22Rv1 (cell line): ENCODE measurements at regions not wholly inside any gene's neighbourhood (a gene's known extent, or its start where the extent isn't known, plus 50 kb on each side); places are given as distances from the start of the nearest gene placed in this dataset.

Experiments used
- ZFX ChIP-seq: fragments of 450-650 bp; IDR thresholded peaks from 2 replicates; pipeline ENCODE4 v1.6.1; 2017; ENCODE audit warnings: antibody characterized with exemption, borderline replicate concordance
- TF ChIP-seq, protein P1 (sequence below): fragments of 450-650 bp; IDR thresholded peaks from 2 replicates; pipeline ENCODE4 v1.5.1; 2017; ENCODE audit warnings: mild to moderate bottlenecking

DNA sequence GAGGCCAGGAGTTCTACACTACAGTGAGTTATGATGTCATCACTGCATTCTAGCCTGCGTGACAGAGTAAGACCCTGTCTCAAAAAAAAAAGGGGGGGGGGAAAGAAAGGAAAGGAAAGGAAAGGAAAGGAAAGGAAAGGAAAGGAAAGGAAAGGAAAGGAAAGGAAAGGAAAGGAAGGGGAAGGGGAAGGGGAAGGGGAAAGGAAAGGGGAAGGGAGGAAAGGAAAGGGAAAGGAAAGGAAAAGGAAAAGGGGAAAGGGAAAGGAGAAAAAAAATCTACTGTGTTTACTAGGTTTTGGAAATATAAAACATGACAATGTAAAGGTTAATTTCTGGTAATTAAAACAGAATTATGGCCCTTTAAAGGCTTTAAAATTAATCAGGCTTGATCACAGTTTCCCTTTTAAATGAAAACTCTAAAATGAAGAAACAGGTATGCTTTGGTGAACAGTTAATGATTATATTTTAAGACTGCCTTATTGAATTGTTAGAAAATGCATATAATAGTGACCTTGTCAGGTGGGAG is 131.9 kb upstream of the POU5F2 start:
- TF ChIP-seq, protein P1, sequence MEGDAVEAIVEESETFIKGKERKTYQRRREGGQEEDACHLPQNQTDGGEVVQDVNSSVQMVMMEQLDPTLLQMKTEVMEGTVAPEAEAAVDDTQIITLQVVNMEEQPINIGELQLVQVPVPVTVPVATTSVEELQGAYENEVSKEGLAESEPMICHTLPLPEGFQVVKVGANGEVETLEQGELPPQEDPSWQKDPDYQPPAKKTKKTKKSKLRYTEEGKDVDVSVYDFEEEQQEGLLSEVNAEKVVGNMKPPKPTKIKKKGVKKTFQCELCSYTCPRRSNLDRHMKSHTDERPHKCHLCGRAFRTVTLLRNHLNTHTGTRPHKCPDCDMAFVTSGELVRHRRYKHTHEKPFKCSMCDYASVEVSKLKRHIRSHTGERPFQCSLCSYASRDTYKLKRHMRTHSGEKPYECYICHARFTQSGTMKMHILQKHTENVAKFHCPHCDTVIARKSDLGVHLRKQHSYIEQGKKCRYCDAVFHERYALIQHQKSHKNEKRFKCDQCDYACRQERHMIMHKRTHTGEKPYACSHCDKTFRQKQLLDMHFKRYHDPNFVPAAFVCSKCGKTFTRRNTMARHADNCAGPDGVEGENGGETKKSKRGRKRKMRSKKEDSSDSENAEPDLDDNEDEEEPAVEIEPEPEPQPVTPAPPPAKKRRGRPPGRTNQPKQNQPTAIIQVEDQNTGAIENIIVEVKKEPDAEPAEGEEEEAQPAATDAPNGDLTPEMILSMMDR: no peak
- TF ChIP-seq ZFX: no peak
